ENCODE measurements at regions not wholly inside any gene's neighbourhood (a gene's known extent, or its start where the extent isn't known, plus 50 kb on each side); places are given as distances from the start of the nearest gene placed in this dataset.
A peak's percentile ranks its signal among the peaks of the same experiment; 100 is the strongest.
"Not testable (repeated sequence)": the region's sequence is repeated elsewhere in the genome, so short reads cannot be mapped to it uniquely, and the experiment has no call there.

GRCh38 chr6:137630666-137631065 is 136.5 kb upstream of the OLIG3 start:
- ChIA-PET CTCF (no interaction called here), POLR2A (no interaction called here)
- TF ChIP-seq CTCF (IDR thresholded peaks at IDR 0.05; ENCODE audit: low read depth, low read length) = no peak
- no peak for DNase-seq (ENCODE audit: low read depth, low spot score)
- Histone ChIP-seq H3K27ac (ENCODE audit: low read depth, low read length) (no peak overlapping the region), H3K27me3 (ENCODE audit: control insufficient read depth, insufficient read depth, low read length) (peaks cover 2% of the 10 kb centered on the region), H3K4me3 (ENCODE audit: low read depth, low read length) (no peak overlapping the region), H3K9me3 (ENCODE audit: control insufficient read depth, insufficient read depth, low read length) (no peaks in the 10 kb centered on the region)

GRCh38 chr6:137631323-137631722 is 137.1 kb upstream of the OLIG3 start:
- CTCF ChIA-PET = no interaction called here
- DNase-seq (ENCODE audit: low read depth, low spot score) = no peak
- Histone ChIP-seq H3K4me3 (ENCODE audit: low read depth, low read length) (no peak overlapping the region), H3K27me3 (ENCODE audit: control insufficient read depth, insufficient read depth, low read length) (no peaks in the 10 kb centered on the region), H3K27ac (ENCODE audit: low read depth, low read length) (no peak overlapping the region), H3K9me3 (ENCODE audit: control insufficient read depth, insufficient read depth, low read length) (no peaks in the 10 kb centered on the region)
- POLR2A ChIA-PET = no interaction called here
- TF ChIP-seq CTCF (IDR thresholded peaks at IDR 0.05; ENCODE audit: low read depth, low read length) = no peak

- DNase-seq (ENCODE audit: low read depth, low spot score); H3K4me3 ChIP-seq (ENCODE audit: low read depth, low read length); H3K9me3 ChIP-seq (ENCODE audit: control insufficient read depth, insufficient read depth, low read length); POLR2A ChIA-PET; H3K27ac ChIP-seq (ENCODE audit: low read depth, low read length); H3K27me3 ChIP-seq (ENCODE audit: control insufficient read depth, insufficient read depth, low read length); CTCF ChIA-PET: not testable (repeated sequence)
These were observed 140.0 kb upstream of the OLIG3 start for GRCh38 chr6:137634177-137634576.

GRCh38 chr6:137637121-137637520 is 142.9 kb upstream of the OLIG3 start:
- peaks cover 2% of the 10 kb centered on the region for H3K27me3 ChIP-seq (ENCODE audit: control insufficient read depth, insufficient read depth, low read length)
- TF ChIP-seq CTCF (IDR thresholded peaks at IDR 0.05; ENCODE audit: low read depth, low read length) = no peak
- peak; percentile 85 for DNase-seq (ENCODE audit: low read depth, low spot score)
- ChIA-PET POLR2A (no interaction called here), CTCF (interaction anchor here (1.8 to 4.3 kb wide), 2 partner anchors 366 to 542 kb away, joined by 5 to 25 read pairs; no protein-coding TSS in a partner anchor)
- H3K27ac ChIP-seq (ENCODE audit: low read depth, low read length) = no peak overlapping the region
- H3K4me3 ChIP-seq (ENCODE audit: low read depth, low read length) = no peak overlapping the region
- no peaks in the 10 kb centered on the region for H3K9me3 ChIP-seq (ENCODE audit: control insufficient read depth, insufficient read depth, low read length)

GRCh38 chr6:137638926-137639706 is 144.9 kb upstream of the OLIG3 start:
- Histone ChIP-seq H3K27ac (ENCODE audit: low read depth, low read length) (no peak overlapping the region), H3K9me3 (ENCODE audit: control insufficient read depth, insufficient read depth, low read length) (no peaks in the 10 kb centered on the region), H3K27me3 (ENCODE audit: control insufficient read depth, insufficient read depth, low read length) (peaks cover 2% of the 10 kb centered on the region), H3K4me3 (ENCODE audit: low read depth, low read length) (no peak overlapping the region)
- CTCF ChIA-PET = interaction anchor here (0.7 to 4.3 kb wide), 2 partner anchors 369 to 544 kb away, joined by 4 to 25 read pairs; no protein-coding TSS in a partner anchor
- POLR2A ChIA-PET = no interaction called here
- DNase-seq (ENCODE audit: low read depth, low spot score) = no peak
- TF ChIP-seq CTCF (IDR thresholded peaks at IDR 0.05; ENCODE audit: low read depth, low read length) = no peak

Measured in AG04450 (cell line).